HG03045 (cell line): ENCODE measurements at regions not wholly inside any gene's neighbourhood (a gene's known extent, or its start where the extent isn't known, plus 50 kb on each side); places are given as distances from the start of the nearest gene placed in this dataset.

ENCODE experiments used
- ATAC-seq: cut with Tn5 transposase; IDR thresholded peaks from one replicate; pipeline ENCODE4 v1.9.1; 2021; ENCODE audit warnings: mild to moderate bottlenecking, moderate library complexity; ENCODE audit not compliant: unreplicated experiment

DNA sequence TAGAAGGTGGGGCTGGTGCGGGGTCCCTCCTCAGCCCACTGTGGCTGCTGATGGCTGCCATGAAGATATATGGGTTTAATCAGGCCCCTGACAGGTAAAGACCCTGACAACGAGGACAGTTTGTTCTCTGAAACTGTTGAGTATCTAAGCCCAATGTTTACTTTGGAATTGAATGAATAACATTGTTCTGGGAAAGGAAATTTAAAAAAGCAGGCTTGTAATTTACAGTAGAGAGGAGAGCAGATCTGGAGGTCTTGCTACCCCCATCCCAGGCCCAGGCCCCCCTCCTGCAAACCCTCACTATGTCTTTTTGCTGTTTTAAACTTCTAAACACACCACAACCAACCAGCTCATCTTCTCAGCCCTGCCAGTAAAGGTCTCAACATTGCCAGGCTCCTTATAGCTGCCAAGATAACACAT, 171.3 kb downstream of the CDC5L start:
- no peak for ATAC-seq

- no peak for ATAC-seq
Observed at GRCh38 chr6:44559486-44560270, 172.2 kb downstream of the CDC5L start.

DNA sequence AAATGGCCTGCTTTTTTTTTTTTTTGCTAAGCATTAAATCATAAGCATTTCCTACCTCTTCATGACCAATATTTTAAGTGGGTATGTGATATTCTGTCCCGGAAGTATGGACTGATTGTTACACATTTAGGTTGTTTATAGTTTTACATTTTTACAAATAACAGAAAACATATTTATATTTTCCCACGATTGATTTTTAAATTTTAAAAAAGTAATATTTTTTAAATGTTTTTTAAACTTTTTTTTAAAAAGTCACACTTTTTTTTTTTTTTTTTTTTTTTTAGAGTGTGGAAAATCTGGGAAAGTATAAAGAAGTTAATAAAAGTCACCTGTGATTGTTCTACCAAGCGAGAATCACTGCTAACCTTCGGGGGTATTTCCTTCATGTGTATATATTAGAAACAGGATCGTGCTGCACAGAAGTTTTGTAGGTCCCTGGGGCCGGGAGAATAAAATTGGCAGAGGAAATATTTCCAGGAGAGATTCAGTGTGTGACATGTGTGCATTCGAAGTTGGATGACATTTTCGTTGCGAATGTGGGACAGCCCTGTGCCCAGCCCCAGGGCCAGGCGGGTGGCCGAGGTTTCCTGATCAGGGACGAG, 173.1 kb downstream of the CDC5L start:
- no peak for ATAC-seq

DNA sequence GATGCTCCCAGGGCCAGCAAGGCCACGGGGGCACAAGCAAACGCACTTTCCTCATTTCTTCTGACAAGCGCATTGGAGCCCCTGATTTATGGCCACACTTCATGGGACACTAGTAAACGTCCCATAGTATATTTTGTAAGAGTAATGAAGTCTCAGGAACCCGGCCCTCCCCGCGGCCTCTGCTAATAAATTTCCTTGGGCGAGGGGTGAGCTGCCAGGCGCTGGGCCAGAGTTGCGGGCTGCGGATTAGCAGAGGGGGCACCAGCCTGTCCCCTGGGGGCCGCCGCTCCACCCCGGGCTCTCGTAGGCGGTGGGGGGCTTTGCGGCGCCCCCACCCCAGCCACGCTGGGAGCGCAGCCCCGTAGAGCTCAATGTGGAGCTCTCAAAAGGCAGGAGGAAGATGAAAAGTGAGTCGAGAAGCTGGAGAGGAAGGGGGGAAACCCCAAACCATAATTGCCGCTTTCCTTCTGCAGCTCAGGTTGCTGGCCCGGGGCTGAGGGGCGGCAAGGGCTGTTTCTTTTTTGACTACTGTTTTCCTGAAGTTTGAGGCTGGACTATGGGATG, 173.6 kb downstream of the CDC5L start:
- ATAC-seq = no peak

DNA sequence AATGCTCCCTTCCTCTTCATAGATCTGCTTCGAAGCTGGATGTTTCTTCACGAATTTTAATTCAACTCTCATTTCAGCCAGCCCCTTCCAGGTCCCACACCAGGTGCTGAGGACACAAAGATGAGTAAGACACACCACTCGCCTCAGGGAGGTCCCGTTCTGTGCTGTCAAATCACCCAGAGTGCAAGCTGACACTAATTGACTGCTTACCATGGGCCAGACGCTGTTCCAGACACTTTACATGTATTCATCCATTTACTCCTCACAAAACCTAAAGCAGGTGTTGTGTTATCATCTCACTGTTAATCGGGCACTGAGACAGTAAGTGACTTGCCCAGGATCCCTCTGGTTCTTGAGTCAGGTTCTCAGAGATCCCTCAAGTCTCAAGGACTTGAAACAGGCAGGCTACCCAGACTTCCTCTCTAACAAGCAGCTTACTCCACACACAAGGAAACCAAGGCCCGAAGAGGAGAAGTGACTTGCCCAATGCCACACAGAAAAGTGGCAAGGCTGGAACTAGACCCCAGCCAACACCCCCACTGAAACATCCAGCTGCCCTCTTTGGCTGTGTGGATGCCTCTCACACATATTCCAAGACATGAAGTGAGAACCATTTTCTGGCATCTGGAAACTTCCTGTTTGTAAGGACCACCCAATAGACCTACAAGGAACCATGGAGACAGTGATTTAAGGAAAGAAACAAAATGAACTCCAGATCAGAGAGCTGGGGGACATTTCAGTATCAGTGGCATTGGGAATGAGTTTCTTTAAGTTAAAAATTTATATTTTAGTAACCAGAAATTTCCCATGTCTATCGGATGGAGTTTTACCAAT, 174.5 kb downstream of the CDC5L start:
- ATAC-seq = no peak

GRCh38 chr6:44563397-44563796, 175.9 kb downstream of the CDC5L start:
- ATAC-seq = no peak

GRCh38 chr6:44564906-44565524, 177.5 kb downstream of the CDC5L start:
- no peak for ATAC-seq

- ATAC-seq = no peak
Observed at GRCh38 chr6:44567406-44567805, 179.9 kb downstream of the CDC5L start.

DNA sequence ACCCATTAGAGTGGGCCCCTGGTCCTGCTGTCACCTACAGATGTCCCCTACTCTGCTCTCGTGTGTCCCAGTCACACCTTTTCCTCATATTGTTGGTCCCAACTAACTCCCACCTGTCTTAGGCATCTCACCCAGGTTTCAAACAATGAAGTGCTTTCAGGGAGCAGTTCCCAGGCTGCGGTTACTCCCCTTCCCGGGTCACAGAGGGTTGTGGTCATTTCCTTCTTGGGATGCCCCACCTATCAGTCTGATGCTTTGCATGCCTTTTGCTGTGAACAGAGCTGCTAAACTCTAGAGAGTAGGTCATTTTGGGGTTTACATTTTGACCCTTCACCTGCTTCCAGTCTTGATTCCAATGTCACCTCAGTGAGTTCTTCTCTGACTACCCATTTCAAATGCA, 181.6 kb downstream of the CDC5L start:
- no peak for ATAC-seq

DNA sequence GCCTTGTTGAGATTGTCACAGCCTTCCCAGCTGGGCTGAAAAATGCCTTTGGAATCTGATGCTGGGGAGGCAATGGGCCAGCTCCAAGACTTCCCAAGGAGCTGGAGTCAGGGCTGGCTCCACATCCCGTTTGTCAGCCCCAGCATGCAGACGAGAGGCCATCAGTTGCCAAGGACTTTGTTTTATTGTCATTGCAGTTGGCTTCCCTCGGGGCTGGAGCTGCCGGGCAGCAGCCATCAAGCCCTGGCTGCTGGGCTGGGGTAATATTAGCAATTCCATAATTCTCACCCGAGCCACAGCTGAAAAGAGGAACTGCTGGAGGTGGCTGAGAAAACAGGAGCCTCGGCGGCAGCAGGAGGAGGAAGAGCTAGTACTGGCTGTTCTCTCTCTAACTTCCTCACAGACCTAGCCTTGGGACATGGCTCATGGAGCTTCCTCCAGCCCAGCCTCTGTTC, 182.5 kb downstream of the CDC5L start:
- ATAC-seq = no peak

DNA sequence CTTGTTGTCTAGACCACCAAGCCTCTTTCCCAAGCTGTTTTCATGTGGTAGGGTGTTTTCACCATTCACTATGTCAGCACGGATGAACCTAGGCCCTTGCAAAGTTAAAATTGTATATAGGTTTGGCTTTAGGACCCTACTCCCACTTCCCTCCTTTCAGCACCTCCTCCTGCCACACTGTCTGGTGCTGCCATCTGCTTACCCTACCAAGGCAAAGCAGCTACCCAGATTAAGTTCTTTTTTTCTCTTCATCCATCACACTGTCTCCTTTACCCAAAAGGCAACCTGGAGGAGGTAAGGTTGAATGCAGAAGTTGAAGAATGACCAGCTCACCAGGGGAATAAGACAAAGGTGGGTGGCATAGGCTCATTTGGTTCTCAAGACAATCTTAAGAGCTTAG, 184.0 kb downstream of the CDC5L start:
- no peak for ATAC-seq

GRCh38 chr6:44572346-44572745, 184.8 kb downstream of the CDC5L start:
- no peak for ATAC-seq

DNA sequence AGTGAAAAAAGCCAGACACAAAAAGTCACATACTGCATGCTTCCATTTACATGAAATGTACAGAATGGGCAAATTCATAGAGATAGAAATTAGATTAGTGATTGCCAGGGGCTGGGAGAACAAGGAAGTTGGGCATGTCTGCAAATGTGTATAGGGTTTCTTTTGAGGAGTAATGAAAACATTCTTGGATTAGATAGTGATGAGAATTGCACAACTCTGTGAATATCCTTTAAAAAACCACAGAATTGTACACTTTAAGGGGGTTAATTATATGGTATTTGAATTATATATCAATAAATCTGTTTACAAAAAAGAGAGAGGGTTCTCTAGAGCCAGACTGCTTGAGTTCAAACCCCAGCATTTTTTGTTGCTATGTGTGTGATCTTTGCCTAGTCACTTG, 188.1 kb downstream of the CDC5L start:
- ATAC-seq = no peak

GRCh38 chr6:44576132-44576631, 188.7 kb downstream of the CDC5L start:
- ATAC-seq = no peak

DNA sequence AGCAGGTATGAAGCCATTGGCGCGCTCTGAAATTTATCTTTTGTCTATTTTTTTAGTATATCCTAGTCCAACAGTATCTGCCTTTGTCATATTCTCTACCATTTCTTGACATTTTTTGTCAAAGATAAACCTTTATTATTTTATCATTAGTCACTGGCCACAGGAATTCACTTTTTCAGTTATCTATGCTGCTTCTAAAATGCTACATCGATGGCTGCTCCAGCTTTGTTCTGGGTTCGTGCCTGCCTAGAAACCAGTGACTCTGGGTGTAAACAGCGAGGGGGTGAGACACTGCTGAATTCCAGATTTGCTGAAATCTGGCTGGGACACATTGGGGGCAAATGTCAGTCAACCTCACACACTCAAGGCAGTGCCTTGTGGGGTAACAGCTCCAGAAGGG, 193.4 kb downstream of the CDC5L start:
- no peak for ATAC-seq

DNA sequence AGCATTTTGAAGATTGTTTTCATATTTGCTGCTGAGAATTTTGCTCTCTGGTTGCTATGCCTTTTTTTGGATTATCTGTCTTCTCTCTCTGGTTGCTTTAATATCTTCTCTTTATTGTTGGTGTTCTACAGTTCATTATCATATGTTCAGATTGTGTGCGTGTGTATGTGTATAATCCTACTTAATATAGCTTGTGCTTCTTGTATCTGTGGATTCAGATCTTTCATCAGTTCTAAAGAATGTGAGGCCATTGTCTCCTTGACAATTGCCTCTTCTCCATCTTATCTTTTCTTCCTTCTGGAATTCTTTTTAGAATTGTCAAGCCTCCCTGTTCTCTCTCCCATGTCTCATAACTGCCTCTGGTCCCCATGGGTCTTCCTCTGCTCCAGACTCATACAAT, 195.4 kb downstream of the CDC5L start:
- ATAC-seq = no peak

DNA sequence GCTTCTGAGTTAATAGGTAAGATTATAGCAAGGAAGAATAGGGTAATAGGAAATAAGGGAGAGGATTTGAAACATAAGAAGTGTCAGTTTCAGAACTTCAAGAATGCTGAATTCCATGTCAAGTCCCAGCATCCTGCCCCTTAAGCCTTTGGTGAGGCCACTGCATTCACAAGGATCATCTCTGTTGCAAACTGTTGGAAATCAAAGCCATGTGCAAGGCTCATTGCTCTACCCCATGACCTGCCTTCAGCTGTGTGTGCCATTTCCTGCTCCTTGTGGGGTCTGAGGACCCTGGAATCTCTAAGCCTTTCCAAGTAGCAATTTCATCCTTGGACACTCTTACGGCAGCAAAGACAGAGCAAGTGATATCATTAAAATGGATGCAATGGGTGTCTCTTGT, 203.0 kb downstream of the CDC5L start:
- ATAC-seq = no peak

DNA sequence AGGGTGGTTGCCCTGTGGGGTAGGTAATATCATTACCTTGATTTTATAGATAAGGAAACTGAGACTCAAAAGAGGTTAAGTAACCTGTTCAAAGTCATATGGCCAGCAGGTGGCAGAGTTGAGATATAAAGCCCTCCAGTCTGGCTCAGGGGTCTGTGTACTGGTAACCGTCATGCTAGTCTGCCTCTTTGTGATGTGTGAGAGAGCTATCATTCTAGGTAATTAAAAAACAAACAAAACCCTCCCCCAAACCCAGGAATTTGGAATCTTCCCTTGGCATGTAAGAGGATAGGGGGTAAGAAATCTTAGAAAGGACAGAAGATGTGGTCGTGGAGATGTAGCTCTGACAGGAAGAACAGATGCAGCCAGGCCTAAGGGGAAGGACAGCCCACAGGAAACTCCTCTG, 206.0 kb downstream of the CDC5L start:
- no peak for ATAC-seq

- ATAC-seq = no peak
Observed at GRCh38 chr6:44594481-44594880, 207.0 kb downstream of the CDC5L start.

DNA sequence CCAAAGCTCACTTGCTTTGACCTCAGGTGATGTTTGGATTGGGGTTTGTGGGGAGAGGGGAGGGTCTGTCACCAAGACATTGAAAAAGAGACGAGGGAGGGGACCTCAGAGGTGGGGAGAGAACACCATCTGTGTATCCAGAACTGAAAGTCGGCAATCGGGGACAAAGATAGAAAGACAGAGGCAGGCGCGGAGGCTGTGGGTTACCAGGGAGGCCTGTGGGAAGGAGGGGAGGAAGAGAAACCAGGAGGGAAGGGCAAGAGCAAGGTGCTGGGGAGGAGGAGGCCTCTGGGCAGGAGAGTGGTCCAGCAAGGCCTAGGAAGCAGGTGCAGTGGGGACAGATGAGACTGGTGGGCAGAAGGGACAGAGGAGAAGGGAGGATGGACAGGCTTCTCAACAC, 211.2 kb downstream of the CDC5L start:
- no peak for ATAC-seq

DNA sequence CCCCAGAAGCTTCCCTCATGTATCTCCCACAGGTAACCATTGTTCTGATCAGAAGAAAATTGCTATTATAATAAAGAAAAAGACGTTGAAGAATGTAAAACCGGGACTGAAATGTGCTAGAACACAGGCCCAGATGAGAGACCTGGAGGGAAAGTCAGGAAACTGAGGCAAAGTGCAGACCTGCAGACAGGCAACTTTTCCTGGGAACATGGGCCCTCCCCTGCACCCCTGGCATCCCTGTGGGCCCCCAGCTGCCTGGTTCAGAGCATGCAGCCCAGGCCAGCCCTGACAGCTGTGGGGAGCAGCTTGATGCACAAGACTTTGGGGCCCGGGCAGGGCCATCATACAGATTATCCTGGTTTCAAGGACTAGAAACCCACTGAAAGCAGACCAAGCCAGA, 212.2 kb downstream of the CDC5L start:
- ATAC-seq = no peak
